GM19240 (cell line): ENCODE measurements at regions not wholly inside any gene's neighbourhood (a gene's known extent, or its start where the extent isn't known, plus 50 kb on each side); places are given as distances from the start of the nearest gene placed in this dataset.

Experiments
- DNase-seq: peaks from one replicate; pipeline ENCODE4 v3.0.0; 2011; ENCODE audit warnings: low spot score; ENCODE audit not compliant: insufficient read length

GRCh38 chr4:145251391-145251790 is 71.0 kb upstream of the OTUD4 start:
- no peak for DNase-seq

GRCh38 chr4:145248971-145249370 is 68.6 kb upstream of the OTUD4 start:
- no peak for DNase-seq

- no peak for DNase-seq
These were observed 68.1 kb upstream of the OTUD4 start for GRCh38 chr4:145248502-145248901.

- DNase-seq: peak; percentile 42
These were observed 53.8 kb upstream of the OTUD4 start for GRCh38 chr4:145234091-145234706.

DNA sequence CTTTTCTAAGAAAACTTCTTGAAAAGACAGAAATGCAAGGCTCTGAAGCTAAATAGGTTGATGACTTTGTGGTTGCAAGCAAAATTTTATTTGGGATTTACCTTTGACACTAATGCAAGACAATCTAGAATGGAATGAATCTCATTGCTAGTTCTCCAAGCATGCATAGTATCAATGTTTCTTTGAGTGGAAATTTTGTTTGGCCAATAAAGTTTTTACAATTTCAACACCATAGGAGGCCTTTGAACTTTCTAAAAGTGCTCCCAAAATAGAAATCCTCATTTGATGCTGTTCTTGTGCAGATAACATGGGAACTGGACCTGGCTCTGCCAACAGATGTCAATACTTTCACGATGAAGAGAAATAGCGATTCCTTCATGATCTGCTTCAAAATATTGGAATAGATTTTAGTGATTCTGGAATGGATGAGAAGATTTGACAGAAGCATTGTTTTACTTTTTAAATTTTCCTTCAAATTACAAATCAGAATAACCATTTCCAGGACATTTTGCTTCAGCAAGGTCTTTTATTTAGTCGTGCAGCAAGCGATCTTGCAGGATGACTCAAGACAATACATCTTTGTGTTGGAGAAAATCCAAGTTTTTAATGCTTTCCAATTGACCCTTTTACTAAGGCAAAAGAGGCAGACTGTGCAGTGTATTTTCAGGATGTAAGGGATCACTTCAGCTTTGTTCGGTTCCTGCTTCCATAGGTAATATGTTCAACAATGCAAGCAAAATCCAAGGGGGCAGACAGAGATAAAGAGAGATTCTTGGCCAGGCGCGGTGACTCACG is 51.7 kb upstream of the OTUD4 start:
- no peak for DNase-seq

DNA sequence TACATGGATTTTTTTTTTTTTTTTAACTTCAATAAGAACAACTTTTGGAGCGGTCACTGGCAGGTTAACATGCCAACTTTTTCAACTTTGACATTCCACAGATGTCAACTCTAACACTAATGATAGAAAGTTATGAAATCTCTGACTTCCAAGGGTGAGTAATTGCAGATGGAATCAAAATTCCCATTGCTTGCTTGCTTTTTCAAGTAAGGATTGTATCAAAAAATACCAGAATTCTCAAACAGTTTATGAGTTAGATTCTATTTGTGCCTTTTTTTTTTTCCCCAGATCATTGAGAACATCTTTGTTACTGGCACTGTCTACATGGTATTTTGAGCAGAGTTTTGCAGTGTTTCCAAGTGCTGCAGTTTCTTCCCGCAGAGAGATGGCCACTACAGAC is 50.3 kb upstream of the OTUD4 start:
- no peak for DNase-seq
